Vagina (tissue), 2 donors: ENCODE measurements at regions not wholly inside any gene's neighbourhood (a gene's known extent, or its start where the extent isn't known, plus 50 kb on each side); places are given as distances from the start of the nearest gene placed in this dataset.

Experiments
- POLR2A ChIP-seq, 2 donors: fragments of 450-650 bp; IDR thresholded peaks; one replicate each; pipeline ENCODE4 v1.6.1; 2017; ENCODE audit warnings: antibody characterized with exemption in 2 of 2, mild to moderate bottlenecking in 2 of 2, moderate library complexity in 2 of 2
- TF ChIP-seq, protein P1 (sequence below), 3 experiments: fragments of 450-650 bp in 2 of 3; fragments of 200-600 bp in 1 of 3; sonication (generic) in 1 of 3; IDR thresholded peaks; one replicate each; pipeline ENCODE4 v1.5.1; 2017 to 2019; ENCODE audit warnings: antibody characterized with exemption in 3 of 3, mild to moderate bottlenecking in 2 of 3, moderate library complexity in 2 of 3

DNA sequence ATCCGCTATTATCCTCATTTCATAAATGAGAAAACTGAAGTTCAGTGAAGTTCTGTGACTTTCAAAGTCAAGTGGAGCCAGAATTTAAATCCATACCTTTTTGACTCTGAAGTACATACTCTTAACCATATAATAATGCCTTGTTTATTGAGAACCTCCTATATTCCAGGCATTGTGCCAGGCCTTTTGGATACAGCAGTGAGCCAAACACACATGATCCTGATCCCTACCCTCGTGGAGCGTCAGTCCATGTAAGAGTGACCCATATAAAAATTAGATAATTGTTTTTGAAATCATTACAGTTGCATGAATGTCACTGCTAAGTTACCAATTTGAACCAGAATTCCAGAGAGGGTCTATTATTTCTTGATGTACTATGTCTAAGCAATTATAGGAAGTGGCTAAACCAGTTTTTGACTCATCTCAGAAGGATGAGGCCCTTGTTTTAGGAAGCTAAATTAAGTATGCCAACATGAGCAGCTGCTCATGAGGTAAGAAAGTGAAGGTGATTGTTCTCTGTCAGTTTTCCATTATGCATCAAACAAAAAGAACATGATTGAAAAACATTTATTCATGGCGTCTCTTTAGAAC lies 289.5 kb downstream of the GLUD2 start:
- TF ChIP-seq, protein P1, sequence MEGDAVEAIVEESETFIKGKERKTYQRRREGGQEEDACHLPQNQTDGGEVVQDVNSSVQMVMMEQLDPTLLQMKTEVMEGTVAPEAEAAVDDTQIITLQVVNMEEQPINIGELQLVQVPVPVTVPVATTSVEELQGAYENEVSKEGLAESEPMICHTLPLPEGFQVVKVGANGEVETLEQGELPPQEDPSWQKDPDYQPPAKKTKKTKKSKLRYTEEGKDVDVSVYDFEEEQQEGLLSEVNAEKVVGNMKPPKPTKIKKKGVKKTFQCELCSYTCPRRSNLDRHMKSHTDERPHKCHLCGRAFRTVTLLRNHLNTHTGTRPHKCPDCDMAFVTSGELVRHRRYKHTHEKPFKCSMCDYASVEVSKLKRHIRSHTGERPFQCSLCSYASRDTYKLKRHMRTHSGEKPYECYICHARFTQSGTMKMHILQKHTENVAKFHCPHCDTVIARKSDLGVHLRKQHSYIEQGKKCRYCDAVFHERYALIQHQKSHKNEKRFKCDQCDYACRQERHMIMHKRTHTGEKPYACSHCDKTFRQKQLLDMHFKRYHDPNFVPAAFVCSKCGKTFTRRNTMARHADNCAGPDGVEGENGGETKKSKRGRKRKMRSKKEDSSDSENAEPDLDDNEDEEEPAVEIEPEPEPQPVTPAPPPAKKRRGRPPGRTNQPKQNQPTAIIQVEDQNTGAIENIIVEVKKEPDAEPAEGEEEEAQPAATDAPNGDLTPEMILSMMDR (IDR thresholded peaks at IDR 0.05), result no peak
- no peak for TF ChIP-seq POLR2A (IDR thresholded peaks at IDR 0.05)
